NCI-H524 (cell line): ENCODE measurements at regions not wholly inside any gene's neighbourhood (a gene's known extent, or its start where the extent isn't known, plus 50 kb on each side); places are given as distances from the start of the nearest gene placed in this dataset.

Experiments used
- DNase-seq, 2 experiments: peaks; one replicate each; lab custom pipeline; 2025; lab: John Stamatoyannopoulos, UW

DNA sequence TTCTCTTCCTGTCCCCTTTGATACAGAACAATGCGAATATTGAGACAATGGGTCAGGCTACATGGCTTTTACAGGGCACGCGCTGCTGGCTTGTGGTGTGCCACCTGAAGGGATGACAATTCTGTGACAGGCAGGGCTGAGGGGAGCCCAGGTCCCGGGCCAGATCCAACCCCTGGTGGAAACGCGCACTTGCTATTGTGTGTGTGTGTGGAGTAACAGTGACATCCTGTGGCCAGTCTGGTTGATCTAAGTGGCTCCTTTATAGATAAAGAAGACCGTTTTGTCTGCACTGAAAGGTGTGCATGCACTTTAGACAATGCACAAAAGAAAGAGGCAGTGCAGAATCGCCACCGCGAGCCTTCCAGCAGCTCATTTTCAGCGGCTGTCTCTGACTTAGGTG, 273.6 kb downstream of the HRH4 start:
- peak; percentile 42 to 68 for DNase-seq

DNA sequence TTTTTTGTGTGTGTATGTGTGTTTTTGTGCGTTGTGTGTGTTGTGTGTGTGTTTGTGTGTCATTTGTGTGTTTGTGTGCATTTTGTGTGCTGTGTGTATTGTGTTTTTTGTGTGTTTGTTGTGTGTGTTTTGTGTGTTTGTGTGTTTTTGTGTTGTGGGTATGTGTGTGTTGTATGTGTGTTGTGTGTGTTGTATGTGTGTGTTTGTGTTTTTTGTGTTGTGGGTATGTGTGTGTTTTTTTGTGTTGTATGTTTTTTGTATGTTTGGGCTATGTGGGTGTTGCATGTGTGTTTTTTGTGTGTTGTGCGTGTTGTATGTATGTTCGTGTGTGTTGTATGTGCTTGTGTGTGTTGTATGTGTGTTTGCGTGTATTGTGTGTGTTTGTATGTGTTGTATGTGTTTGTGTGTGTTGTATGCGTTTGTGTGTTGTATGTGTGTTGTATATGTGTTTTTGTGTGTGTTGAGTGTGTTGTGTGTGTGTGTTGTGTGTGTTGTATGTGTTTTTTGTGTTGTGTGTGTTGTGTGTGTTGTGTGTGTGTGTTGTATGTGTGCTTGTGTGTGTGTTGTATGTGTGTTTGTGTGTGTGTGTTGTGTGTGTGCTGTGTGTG, 275.3 kb downstream of the HRH4 start:
- no peak for DNase-seq

DNA sequence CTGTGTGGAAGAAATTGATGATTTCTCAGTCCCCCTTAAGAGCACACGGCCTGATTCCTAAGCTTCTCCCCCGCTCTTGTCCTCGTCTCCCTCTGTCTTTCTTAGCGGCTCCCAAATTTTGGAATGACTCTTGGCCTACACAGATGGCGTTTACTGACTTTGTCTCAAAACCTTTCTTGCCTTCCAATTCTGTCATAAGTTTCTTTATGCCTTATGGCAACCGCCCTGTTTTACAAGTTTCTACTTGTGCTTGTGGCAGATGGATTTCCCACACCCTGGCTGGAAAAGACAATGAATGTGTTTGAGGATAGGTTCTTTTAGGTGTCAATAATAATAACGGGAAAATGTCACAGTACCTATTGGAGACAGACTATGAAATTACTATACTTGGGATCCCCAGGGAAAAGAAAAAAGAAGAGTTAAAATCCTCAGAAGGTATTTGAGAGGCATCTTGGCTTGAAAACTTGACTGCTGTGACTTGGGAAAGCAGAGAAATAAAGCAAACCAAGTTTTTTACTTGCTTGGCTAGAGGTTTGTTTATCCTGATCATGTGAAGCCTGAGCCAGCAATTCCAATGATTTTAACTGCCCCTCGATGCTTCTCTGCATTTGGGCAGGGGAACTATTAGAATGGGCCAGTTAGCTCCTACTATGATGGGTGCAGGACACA, 276.4 kb downstream of the HRH4 start:
- no peak for DNase-seq

DNA sequence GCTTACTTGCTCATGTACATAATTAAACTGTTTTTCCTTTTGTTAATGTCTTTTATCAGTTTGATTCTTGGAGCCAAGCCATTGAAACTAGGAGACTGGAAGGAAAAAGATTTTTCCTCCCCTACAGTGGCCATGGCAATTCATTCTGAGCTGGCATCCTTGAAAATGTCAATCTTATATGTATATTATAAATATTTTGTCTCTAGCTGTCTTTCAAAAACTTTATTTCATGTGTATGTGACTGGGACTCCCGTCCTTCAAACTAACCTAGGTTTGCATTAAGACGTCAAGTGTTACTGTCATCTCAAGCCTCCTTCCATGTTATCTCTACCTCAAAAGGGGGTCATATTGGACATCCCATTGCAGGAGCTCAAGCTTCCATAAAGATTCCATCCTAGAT, 280.4 kb downstream of the HRH4 start:
- DNase-seq, result no peak

DNA sequence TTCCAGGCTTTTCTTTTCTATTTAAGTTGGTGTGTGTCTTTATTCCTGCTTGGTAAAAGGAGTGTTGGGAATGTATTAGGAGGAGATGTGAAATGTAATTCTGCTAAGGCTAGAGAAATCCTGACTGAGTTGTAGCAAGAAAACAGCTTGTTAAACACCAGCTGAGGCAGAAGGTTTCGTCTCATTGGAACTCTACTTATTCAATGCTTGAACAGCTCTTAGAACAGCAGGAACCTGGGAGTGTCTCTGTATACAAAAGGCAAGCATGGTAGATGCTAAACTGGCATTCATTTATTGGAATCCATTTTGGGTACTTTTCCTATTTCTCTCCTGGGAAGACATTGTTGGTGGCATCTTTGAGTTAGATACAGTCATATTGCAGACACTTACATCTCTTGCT, 280.9 kb downstream of the HRH4 start:
- DNase-seq, result no peak

DNA sequence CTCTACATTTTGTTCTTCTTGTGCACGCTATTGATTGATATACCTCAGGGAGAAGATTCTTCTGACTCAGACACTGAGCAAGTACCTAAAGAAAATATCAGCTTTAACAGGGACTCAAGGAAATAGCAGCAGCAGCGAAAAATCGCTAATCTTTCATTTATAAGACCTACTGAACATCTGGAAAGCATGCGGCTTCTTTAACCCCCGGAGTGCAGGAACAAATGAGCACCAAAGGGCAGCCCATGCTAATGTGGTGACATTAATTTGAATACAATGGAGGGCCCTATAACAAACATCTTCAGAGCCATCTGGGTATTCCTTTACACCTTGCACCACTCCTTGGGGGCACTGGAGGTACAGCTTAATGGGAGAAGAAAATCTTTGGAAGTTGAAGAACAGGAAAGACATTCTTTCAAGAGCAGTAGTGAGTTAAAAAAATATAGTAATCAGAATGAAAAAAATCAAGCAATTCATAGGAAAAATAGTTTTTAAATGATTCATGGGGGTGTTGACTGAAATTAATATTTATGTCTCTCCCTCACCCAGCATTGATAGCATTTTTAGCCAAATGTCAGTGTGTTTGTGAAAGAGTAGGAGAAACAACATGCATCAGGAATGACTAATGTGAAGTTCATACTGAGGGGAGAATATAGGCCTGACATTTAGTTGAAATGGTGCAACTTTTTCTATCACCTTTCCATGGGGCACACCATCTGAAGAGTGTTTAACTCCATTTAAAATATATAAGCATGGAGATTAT, 281.7 kb downstream of the HRH4 start:
- DNase-seq, result no peak

DNA sequence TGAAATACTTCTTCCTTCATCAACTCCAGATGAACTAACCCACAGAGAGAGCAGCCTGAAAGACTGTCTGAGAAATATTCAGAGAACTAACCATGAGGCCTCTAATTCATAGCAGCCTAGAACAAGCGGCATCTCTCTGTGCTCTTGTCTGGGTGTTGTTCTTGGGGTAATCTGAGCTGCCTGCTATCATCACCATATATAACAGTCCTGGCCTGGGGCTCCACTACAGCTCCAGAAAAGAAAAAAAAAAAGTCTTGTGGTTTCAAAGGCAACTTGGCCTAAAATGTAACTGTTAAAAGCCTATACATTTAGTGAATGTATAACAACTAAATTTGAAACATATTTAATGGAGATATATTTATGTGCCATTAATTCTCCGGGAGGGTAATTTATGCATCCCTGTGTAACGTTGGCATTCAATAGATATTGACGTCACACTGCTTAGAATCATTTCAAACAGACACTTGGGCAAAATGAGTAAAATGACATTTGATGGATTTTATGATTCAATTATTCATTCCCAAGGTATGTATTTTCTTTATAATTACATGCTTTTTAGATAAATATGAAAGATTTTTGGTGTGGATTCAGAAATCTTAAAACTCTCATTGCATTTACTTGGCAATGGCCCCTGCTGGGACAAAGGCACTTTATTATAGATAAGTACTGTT, 294.3 kb downstream of the HRH4 start:
- no peak for DNase-seq

DNA sequence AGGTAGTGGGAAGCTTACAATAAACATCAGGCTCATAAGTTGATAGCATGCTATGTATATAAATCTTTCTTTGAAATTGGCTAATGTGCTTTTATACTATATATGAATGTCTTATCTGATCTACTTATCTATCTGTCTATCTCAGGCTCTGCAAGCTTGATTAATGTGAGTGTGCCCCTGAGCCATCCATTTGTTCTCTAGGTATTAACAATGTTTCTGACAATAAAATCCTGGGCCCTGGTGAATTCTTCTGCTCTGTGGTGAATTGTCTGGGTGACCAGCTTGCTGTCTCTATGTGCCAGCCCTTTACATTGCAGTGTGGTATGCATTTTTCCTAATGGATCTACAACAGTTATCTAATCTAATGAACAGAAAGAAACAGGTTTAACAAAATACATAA, 295.9 kb downstream of the HRH4 start:
- no peak for DNase-seq

DNA sequence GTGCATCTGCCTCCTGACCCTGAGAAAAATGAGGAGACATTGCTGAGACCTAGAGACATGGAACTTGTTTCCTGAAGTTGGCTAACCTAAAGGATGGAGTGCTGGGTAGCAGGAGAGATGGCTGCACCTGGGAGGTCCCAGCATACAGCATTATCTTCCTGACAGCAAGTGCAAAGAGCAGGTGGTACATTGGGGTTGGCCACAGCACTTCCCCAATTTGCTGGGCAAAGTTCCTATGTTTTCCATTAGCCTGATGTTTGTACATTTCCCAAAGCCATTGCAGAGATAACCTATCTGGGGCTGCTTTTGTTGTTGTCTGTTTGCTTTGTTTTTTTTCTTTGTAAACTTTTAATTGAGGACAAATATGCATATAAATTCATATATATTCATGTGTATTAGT, 296.7 kb downstream of the HRH4 start:
- no peak for DNase-seq

DNA sequence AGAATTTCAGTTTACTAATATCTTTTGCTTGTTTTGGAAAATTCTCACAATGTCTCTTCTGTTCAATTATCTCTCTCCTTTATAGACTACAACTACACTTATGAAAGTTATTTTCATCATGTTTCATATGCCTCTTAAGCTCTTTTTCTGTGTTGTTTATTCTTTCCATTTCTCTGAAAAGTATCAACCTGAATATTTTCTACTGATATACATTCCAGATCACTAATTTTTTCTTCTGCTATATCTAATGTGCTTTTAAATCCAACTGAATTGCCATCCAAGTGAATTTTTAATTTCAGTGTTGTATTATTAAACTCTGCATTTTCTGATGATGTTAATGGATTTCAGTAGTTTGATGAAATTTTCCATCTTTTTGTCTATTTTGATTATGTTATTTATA, 301.3 kb downstream of the HRH4 start:
- no peak for DNase-seq

DNA sequence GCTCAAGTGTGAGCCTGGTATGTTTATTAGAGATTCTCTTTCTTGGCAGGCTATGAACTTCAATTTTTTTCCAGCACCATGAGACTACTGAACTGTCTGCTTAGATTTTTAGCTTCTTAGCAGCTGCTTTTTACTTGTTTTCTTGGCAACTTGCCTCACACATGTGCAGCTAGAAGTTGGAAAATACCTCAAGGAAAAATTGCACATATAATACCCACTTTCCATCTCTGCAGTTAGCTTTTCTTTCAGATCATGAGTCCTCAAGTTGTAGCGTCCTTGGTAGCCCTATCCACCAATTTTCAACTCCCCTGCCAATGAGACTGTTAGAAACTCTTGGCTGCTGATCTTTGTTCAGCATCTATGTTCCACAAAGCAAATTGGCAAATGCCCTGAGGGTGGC, 302.1 kb downstream of the HRH4 start:
- DNase-seq, result no peak

DNA sequence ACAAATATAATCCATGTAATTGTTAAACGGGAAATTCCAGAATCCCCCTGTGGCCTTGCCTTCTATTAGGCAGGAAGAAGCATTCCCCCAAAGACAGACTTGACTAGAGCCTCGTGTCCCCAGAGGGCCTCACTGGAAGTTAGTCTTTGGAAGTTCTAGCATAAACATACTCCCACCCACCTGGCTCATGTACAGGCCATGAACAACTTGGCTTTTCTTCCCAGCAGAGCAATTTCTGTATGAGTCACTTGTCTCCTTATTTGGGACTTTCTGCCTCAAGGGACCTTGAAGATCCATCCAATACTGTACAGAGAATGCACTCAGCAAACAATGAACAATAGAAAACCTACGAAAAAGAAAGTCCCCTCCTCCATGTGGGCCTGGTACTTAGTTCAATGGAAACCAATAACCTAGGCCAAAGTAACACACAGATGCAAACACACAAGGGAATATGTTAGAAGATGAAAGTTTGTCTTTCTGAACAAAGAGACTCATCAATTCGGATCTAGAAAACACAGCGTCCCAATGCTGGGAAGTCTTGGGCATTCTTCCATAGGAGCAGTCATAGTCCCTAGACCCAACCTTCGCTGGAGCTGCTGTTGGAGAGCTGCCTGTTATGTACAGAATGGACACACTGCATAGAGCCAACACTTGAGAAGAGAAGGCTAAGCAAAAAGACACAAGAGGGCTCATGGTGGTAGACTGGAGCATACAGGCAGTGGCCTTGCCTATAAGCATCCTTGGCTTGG, 303.5 kb downstream of the HRH4 start:
- DNase-seq, result no peak

DNA sequence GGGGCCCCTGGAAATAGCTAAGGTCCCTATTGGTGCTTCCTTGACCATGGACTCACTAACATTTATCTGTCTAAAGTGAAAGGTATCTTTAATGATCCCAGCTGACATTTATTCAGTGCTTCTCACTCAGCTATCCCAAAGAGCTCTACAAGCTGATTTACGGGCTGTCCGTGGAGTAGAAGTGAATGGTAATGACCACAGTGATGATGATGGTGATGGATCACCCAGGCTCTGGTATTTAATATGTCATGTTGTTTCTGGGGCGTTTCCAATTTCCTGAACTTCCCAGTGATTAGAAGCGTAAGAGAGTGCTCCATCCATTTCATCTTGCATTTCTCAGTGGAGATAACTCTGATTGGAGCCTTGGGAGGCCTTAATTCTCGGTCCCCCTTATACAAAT, 304.3 kb downstream of the HRH4 start:
- no peak for DNase-seq

DNA sequence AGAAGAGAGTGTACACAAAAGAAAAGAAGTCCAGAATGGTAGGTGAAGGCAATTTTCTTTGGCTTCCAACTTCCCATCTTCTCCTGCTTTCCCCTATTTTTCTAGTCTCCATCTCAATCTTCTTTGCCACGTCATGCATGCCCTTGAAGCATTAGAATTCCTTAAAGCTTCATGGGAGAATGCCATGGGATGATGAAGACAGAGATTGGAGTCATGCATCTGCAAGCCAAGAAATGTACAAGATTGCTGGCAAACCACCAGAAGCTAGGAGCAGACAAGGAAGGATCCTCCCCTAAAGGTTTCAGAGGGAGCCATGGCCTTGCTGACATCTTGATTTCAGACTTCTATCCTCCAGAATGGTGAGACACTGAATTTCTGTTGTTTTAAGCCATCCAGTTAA, 305.9 kb downstream of the HRH4 start:
- no peak for DNase-seq

DNA sequence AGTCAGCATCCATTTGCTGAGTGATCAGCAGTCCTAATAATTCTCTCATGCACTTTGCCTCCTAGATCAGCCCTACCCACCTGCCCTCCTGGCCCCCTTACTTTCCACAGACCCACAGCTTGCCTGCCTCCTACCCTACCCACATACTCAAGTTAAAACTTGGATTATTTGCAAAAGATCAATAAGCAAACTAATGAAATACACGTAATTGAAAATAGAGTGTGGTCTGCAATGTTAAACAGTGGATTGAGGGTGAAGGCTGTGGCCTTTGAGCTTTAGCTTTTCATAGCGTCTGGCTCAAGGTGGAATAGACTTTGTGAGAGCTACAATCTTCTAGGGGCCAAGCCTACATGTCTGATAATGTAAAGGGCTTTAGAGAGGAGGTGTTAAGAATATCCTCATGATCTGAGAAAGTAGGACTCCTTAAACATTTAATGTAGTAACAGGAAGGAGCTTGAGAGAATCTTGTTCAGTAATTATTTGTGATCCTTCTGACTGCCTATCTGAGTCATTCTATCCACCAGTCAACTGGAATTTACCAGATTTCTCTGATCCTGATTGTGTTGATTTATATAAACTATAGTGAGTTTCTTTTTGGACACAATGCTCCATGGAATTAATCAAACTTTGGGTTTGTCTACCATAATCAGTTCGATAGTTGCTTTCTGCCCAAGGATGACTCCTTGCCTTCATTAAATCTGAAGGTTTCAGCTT, 310.0 kb downstream of the HRH4 start:
- DNase-seq, result no peak

DNA sequence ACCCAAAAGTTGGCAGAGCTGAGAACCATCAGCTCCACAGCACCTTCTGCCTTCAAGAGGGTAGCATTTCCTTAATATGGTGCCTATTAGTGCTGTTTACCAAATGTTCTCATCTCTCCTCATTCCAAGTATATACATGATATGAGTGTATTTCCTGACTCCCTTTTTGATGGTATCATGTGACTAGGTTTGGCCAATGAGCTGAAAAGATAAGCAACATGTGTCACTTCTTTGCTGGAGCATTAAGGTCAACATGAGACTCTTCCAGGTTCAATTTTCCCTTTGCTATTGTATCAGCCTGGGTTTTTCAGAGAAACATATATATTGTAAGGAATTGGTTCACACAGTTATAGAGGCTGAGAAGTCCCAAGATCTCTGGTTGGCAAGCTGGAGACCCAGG, 310.9 kb downstream of the HRH4 start:
- DNase-seq, result no peak

DNA sequence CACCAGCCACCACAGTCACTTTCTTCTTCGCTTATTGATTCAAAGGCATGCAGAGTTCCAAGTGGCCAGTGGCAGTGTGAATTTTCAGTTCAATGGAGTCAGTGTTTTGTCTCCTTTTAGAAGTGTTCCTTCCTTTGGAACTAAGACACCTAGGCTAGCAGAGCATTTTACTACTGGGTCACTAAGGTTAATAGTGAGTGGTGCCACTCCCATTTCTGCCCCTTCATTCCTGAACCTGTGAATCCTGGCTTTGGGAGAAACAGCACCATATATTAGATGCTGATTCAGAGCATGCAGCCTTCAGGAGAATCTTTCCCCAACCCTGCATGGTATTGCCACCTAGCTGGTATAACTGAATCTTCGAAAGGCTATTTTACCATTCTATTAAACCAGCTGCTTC, 312.7 kb downstream of the HRH4 start:
- no peak for DNase-seq

DNA sequence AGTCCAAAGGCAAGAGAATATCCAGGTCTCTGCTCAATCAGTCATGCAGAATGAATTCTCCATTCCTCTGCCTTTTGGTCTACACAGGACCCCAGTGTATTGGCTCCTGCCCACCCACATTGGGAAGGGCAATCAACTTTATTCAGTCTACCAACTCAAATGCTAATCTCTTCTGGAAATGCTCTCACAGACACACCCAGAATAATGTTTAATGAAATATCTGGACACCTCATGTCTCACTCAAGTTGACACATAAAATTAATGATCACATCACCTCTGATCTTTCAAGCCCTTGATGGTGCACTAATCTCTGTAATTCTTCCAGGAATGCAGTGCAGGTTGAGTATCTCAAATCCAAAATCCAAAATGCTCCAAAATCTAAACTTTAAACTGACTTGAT, 315.6 kb downstream of the HRH4 start:
- no peak for DNase-seq

DNA sequence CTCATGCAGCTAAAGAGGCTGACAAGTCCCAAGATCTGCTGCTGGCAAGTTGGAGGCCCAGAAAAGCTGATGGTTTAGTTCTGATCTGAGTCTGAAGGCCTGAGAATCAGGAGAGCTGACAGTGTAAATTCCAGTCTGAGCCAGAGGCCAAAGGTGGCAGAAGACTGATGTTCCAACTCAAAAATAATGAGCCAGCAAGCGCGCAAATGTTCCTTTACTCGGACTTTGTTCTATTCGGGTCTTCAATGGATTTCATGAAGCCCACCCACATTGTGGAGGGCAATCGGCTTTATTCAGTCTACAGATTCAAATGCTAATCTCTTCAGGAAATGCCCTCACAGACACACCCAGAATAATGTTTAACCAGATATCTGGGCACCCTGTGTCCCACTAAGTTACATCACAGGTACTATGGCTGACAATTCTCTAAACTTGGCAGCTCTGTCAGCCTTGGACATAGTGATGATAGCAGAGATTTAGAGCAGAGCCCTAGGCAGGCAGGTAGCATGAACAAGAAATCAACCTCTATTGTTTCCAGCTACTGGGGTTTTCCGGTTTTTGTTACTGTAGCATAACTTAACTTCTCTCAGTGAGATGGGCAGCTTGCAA, 318.5 kb downstream of the HRH4 start:
- no peak for DNase-seq

DNA sequence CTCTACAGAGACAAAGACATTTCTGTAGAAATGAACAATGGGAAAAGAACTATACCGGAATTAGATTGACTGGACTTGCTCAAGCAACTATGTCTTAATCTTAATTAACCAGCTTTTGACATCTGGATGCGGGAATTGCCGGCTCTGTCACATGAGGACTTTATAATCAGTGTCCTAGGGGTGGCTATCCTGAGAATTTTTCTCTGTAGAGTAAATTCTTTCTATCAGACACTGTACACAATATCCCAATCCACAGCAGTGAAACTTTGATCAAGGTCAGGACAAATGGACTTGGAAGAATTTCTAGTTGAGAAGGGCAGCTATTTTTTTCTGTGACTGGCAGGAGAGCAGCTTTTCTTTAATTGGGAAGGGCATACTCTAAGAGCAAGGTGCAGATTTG, 322.1 kb downstream of the HRH4 start:
- no peak for DNase-seq

DNA sequence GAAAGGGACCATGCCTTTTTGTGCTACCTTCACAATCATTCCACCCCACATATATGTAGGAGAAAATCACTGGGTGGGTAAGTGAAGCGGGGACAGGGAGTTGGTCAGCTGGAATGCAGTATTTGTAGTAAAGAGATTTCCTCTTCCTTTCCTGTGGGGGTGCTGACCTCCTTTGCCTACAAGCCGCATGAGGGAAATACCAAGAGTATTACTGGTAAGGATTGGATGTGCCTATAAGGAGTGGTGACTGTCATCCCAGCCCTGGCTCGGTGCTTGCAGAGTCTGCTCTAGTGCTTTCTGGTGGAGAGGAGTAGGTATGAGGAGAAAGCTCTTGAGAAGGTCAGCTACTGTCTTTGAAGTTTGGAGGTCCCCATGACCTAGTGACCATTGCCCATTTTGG, 324.6 kb downstream of the HRH4 start:
- DNase-seq, result no peak
